ENCODE measurements at regions not wholly inside any gene's neighbourhood (a gene's known extent, or its start where the extent isn't known, plus 50 kb on each side); places are given as distances from the start of the nearest gene placed in this dataset.

- DNase-seq (ENCODE audit: low read depth): peak; percentile 37
- TF ChIP-seq, protein P1, sequence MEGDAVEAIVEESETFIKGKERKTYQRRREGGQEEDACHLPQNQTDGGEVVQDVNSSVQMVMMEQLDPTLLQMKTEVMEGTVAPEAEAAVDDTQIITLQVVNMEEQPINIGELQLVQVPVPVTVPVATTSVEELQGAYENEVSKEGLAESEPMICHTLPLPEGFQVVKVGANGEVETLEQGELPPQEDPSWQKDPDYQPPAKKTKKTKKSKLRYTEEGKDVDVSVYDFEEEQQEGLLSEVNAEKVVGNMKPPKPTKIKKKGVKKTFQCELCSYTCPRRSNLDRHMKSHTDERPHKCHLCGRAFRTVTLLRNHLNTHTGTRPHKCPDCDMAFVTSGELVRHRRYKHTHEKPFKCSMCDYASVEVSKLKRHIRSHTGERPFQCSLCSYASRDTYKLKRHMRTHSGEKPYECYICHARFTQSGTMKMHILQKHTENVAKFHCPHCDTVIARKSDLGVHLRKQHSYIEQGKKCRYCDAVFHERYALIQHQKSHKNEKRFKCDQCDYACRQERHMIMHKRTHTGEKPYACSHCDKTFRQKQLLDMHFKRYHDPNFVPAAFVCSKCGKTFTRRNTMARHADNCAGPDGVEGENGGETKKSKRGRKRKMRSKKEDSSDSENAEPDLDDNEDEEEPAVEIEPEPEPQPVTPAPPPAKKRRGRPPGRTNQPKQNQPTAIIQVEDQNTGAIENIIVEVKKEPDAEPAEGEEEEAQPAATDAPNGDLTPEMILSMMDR (IDR thresholded peaks at IDR 0.05; ENCODE audit: insufficient read depth, low read depth, low read length): peak; percentile 41
- no peak overlapping the region for H3K4me3 ChIP-seq (ENCODE audit: low read depth, low read length)
These were observed 99.9 kb upstream of the TLE4 start for GRCh38 chr9:79471580-79472543.

GRCh38 chr9:79473704-79474103 lies 98.1 kb upstream of the TLE4 start:
- H3K4me3 ChIP-seq (ENCODE audit: low read depth, low read length): no peak overlapping the region
- DNase-seq (ENCODE audit: low read depth): no peak
- TF ChIP-seq, protein P1 (IDR thresholded peaks at IDR 0.05; ENCODE audit: insufficient read depth, low read depth, low read length): no peak

DNA sequence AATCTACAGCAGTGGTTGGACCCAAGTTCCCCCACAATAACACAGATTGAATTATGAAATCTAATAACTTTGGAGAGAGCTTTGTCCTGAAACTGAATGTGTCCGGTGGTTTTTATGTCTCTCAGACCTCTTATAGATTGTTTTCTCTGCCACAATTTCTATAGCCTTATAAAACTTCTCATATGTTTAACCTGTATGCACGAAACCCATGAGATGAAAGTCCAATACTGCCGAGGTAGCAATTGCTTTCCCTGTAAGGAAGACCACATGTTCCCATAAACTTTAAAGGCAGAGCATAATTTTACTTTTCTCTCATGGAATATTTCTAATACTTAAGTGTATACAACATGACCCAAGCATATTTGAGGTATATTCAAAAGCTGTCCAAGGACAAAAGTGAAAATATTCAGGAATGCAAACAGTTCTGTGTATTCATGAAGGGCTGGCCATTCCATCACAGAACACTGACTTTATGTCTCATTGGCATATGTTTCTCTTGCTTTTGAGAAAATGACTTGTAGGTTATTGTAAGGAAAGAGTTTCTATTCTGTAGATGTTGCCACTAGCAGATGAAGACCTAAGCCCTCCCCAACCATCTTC lies 94.4 kb upstream of the TLE4 start:
- TF ChIP-seq, protein P1 (IDR thresholded peaks at IDR 0.05; ENCODE audit: insufficient read depth, low read depth, low read length): no peak
- H3K4me3 ChIP-seq (ENCODE audit: low read depth, low read length): no peak overlapping the region
- no peak for DNase-seq (ENCODE audit: low read depth)

- H3K4me3 ChIP-seq (ENCODE audit: low read depth, low read length): no peak overlapping the region
- DNase-seq (ENCODE audit: low read depth): peak; percentile 29
- TF ChIP-seq, protein P1 (IDR thresholded peaks at IDR 0.05; ENCODE audit: insufficient read depth, low read depth, low read length): peak; percentile 57
These were observed 93.6 kb upstream of the TLE4 start for GRCh38 chr9:79477955-79478771.

DNA sequence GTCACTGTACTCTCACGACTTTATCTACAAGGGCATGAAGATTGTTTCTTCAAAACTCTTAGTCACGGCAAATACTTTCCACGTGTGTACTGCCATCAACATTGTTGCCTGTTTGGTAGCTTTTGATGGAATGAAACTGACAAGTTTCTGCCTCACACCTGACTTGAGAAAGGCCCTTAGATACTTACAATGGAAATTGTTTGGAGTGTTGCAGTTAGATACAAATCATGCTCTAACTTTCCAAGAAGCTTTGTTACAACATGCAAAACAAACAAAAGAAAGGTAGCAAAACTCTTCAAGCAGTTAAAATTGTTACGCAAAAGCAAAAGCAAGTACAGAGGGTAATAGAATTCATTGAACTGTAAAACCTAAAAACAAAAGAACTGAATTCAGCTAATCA lies 91.1 kb upstream of the TLE4 start:
- TF ChIP-seq, protein P1 (IDR thresholded peaks at IDR 0.05; ENCODE audit: insufficient read depth, low read depth, low read length): no peak
- DNase-seq (ENCODE audit: low read depth): no peak
- no peak overlapping the region for H3K4me3 ChIP-seq (ENCODE audit: low read depth, low read length)

DNA sequence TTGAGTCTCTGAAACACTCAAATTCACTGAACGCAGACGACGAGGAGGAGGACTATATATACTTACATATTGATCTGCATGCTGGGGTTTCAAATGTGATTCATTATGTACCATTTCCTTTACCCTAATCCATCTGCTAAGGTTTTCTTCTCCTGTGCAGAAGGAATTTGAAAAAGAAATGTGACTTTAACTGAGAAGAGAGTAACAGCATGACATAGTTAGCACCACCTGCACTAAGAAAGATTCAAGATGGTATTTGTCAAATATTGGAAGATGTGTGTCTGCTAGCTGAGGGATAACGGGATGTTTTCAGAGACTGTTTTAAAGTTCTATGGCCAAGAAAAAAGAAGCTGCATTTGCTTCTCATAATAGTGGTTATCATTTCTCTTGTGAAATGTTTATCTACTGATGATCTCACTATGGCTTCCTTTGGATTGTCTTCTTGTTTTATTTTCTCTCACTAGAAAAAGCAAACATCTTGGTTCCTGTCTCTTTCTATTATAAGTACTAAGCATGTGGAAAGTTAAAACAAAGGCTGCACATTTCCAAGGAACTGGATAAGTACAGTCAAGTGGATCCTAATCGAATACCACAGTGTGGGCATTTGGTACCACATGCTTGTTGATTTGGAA lies 89.8 kb upstream of the TLE4 start:
- DNase-seq (ENCODE audit: low read depth): peak; percentile 19
- no peak overlapping the region for H3K4me3 ChIP-seq (ENCODE audit: low read depth, low read length)
- TF ChIP-seq, protein P1 (IDR thresholded peaks at IDR 0.05; ENCODE audit: insufficient read depth, low read depth, low read length): no peak

Data from fibroblast of villous mesenchyme (primary cell).